Dendritic cell treated with granulocyte-macrophage colony-stimulating factor and Interleukin-4, amounts not matched to agents 40 ng/mL and 50 ng/mL, for 4 days (primary cell): ENCODE measurements at regions not wholly inside any gene's neighbourhood (a gene's known extent, or its start where the extent isn't known, plus 50 kb on each side); places are given as distances from the start of the nearest gene placed in this dataset.
"Not testable (repeated sequence)": the region's sequence is repeated elsewhere in the genome, so short reads cannot be mapped to it uniquely, and the experiment has no call there.

Experiments used
- H3K27ac Mint-ChIP-seq: one replicate; pipeline ENCODE4 v1.8.0; 2022; ENCODE audit warnings: mild to moderate bottlenecking, mixed read lengths
- H3K27me3 Mint-ChIP-seq: one replicate; pipeline ENCODE4 v1.8.0; 2022; ENCODE audit warnings: mild to moderate bottlenecking, mixed read lengths
- H3K36me3 Mint-ChIP-seq: one replicate; pipeline ENCODE4 v1.8.0; 2022; ENCODE audit warnings: low read depth, mixed read lengths
- H3K4me1 Mint-ChIP-seq: one replicate; pipeline ENCODE4 v1.8.0; 2022; ENCODE audit warnings: low read depth, mixed read lengths
- H3K4me3 Mint-ChIP-seq: one replicate; pipeline ENCODE4 v1.8.0; 2022; ENCODE audit warnings: mild to moderate bottlenecking, moderate library complexity, mixed read lengths
- H3K9me3 Mint-ChIP-seq: one replicate; pipeline ENCODE4 v1.8.0; 2022; ENCODE audit warnings: mixed read lengths
- intact Hi-C: fragments of 100-400 bp; cut with micrococcal nuclease; formaldehyde crosslinking; loops from one replicate; pipeline ENCODE4 v1.15.0; 2022

DNA sequence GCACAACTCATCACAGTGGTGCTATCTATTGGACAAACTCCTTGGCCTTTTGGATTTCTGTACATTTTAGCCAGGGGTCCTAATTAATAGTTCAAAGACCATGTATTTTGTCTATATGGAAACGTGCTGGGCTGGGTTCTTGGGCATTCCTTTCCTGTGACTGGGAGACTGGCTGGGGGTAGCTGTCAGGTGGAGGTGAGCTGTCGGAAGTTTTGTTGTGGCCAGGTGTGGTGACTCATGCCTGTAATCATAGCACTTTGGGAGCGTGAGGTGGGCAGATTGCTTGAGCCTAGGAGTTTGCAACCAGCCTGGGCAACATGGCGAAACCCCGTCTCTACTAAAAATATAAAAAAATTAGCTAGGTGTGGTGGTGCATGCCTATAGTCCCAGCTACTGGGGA, 392.4 kb downstream of the RPS6KC1 start:
- intact Hi-C loops = no loop called here
- H3K4me1 Mint-ChIP-seq = no peaks in the 10 kb centered on the region
- no peak overlapping the region for H3K27ac Mint-ChIP-seq
- H3K27me3 Mint-ChIP-seq = no peaks in the 10 kb centered on the region
- no peaks in the 10 kb centered on the region for H3K9me3 Mint-ChIP-seq
- H3K36me3 Mint-ChIP-seq = no peaks in the 10 kb centered on the region
- no peak overlapping the region for H3K4me3 Mint-ChIP-seq

GRCh38 chr1:213444224-213444623, 393.2 kb downstream of the RPS6KC1 start:
- intact Hi-C loops = no loop called here
- Mint-ChIP-seq H3K4me3 (no peak overlapping the region), H3K4me1 (no peaks in the 10 kb centered on the region), H3K27ac (no peak overlapping the region), H3K9me3 (no peaks in the 10 kb centered on the region), H3K36me3 (no peaks in the 10 kb centered on the region), H3K27me3 (no peaks in the 10 kb centered on the region)

DNA sequence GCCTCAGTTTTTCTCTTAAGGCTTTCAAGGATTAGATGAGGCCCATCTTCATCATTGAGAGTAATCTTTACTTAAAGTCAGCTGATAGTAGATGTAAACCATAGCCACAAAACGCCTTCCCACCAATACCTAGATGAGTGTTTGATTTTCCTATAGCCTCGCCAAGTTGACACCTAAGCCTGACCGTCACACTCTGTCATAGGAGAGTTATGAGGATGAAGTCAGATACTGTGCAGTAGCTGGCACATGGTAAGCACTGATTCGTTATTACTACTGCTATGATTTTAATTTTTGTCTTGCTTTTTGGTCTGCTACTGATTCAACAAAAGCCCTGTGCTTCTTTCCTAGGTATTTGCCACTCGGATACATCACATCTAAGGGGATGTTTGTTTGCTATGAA, 395.5 kb downstream of the RPS6KC1 start:
- H3K27ac Mint-ChIP-seq = no peak overlapping the region
- no peak overlapping the region for H3K4me3 Mint-ChIP-seq
- H3K4me1 Mint-ChIP-seq = no peaks in the 10 kb centered on the region
- no peaks in the 10 kb centered on the region for H3K9me3 Mint-ChIP-seq
- H3K27me3 Mint-ChIP-seq = peaks cover 1% of the 10 kb centered on the region
- no peaks in the 10 kb centered on the region for H3K36me3 Mint-ChIP-seq
- intact Hi-C loops = no loop called here

- H3K4me3 Mint-ChIP-seq = no peak overlapping the region
- H3K36me3 Mint-ChIP-seq = no peaks in the 10 kb centered on the region
- peaks cover 1% of the 10 kb centered on the region for H3K27me3 Mint-ChIP-seq
- H3K9me3 Mint-ChIP-seq = no peaks in the 10 kb centered on the region
- H3K4me1 Mint-ChIP-seq = no peaks in the 10 kb centered on the region
- intact Hi-C loops = no loop called here
- no peak overlapping the region for H3K27ac Mint-ChIP-seq
Measured at GRCh38 chr1:213448360-213448759, 397.3 kb downstream of the RPS6KC1 start.

DNA sequence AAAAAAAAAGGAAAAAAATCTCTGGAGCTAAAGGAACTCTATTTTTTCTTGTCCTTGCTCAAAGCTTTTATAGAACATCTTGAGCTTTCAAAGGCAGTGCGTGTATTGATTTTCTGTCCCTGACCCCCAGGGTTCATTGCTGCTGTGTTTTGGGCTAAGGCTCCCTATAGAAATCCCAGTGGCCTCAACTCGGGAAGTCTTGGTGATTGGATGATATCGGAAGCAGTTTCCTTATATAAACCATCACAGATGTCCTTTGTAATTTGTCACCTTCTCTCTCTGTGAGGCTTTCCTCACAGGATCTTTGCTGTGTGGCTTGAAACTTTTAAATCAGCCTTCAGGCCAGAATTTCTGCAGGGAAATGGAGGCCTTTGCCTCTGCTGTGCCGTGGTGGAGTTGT, 397.7 kb downstream of the RPS6KC1 start:
- H3K27me3 Mint-ChIP-seq = peaks cover 1% of the 10 kb centered on the region
- H3K27ac Mint-ChIP-seq = no peak overlapping the region
- no peaks in the 10 kb centered on the region for H3K36me3 Mint-ChIP-seq
- intact Hi-C loops = no loop called here
- H3K4me3 Mint-ChIP-seq = no peak overlapping the region
- H3K4me1 Mint-ChIP-seq = no peaks in the 10 kb centered on the region
- H3K9me3 Mint-ChIP-seq = no peaks in the 10 kb centered on the region

GRCh38 chr1:213452501-213452900, 401.5 kb downstream of the RPS6KC1 start:
- no peaks in the 10 kb centered on the region for H3K36me3 Mint-ChIP-seq
- no peaks in the 10 kb centered on the region for H3K9me3 Mint-ChIP-seq
- H3K27me3 Mint-ChIP-seq = peaks cover 1% of the 10 kb centered on the region
- intact Hi-C loops = no loop called here
- no peak overlapping the region for H3K4me3 Mint-ChIP-seq
- H3K27ac Mint-ChIP-seq = no peak overlapping the region
- no peaks in the 10 kb centered on the region for H3K4me1 Mint-ChIP-seq

DNA sequence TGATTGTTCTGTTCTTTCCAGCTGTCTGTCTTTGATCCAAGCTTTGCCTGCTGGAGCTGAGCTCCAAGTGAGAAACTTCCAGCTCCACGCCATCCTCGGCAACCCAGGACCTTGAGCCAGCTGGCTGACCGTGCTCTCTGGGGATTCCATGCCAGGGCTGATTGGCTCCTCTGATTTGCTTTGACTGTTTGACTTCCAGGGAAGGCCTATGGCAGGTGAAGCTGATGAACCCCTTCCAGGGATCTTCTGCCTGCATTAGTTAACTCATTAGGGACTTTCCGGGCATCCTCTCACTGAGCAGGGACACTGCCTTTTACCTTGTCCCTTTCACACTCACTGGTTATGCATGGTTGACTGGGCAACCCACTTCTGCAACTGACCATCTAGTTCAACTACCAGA, 406.1 kb downstream of the RPS6KC1 start:
- Mint-ChIP-seq H3K4me3 (no peak overlapping the region), H3K9me3 (peaks cover 10% of the 10 kb centered on the region), H3K27me3 (no peaks in the 10 kb centered on the region), H3K4me1 (no peaks in the 10 kb centered on the region), H3K27ac (no peak overlapping the region), H3K36me3 (no peaks in the 10 kb centered on the region)
- intact Hi-C loops = no loop called here

- no peaks in the 10 kb centered on the region for H3K4me1 Mint-ChIP-seq
- no peaks in the 10 kb centered on the region for H3K36me3 Mint-ChIP-seq
- peaks cover 10% of the 10 kb centered on the region for H3K9me3 Mint-ChIP-seq
- intact Hi-C loops = no loop called here
- no peak overlapping the region for H3K4me3 Mint-ChIP-seq
- no peaks in the 10 kb centered on the region for H3K27me3 Mint-ChIP-seq
- H3K27ac Mint-ChIP-seq = no peak overlapping the region
Measured at GRCh38 chr1:213457733-213458132, 406.7 kb downstream of the RPS6KC1 start.

GRCh38 chr1:213462374-213462773, 411.3 kb downstream of the RPS6KC1 start:
- H3K4me1 Mint-ChIP-seq, H3K27ac Mint-ChIP-seq, H3K36me3 Mint-ChIP-seq, H3K4me3 Mint-ChIP-seq, intact Hi-C loops, H3K27me3 Mint-ChIP-seq: not testable (repeated sequence)
- H3K9me3 Mint-ChIP-seq = peaks cover 10% of the 10 kb centered on the region

- intact Hi-C loops = no loop called here
- Mint-ChIP-seq H3K27ac (no peak overlapping the region), H3K9me3 (peaks cover 2% of the 10 kb centered on the region), H3K36me3 (no peaks in the 10 kb centered on the region), H3K27me3 (no peaks in the 10 kb centered on the region), H3K4me3 (no peak overlapping the region), H3K4me1 (no peaks in the 10 kb centered on the region)
Measured at GRCh38 chr1:213464786-213465460, 413.9 kb downstream of the RPS6KC1 start.

GRCh38 chr1:213466541-213466940, 415.5 kb downstream of the RPS6KC1 start:
- no peaks in the 10 kb centered on the region for H3K27me3 Mint-ChIP-seq
- no peak overlapping the region for H3K4me3 Mint-ChIP-seq
- no peaks in the 10 kb centered on the region for H3K36me3 Mint-ChIP-seq
- no peaks in the 10 kb centered on the region for H3K4me1 Mint-ChIP-seq
- no peak overlapping the region for H3K27ac Mint-ChIP-seq
- no peaks in the 10 kb centered on the region for H3K9me3 Mint-ChIP-seq
- intact Hi-C loops = no loop called here

GRCh38 chr1:213474054-213474453, 423.0 kb downstream of the RPS6KC1 start:
- H3K4me3 Mint-ChIP-seq = no peak overlapping the region
- H3K27me3 Mint-ChIP-seq = no peaks in the 10 kb centered on the region
- H3K36me3 Mint-ChIP-seq = no peaks in the 10 kb centered on the region
- no peak overlapping the region for H3K27ac Mint-ChIP-seq
- no peaks in the 10 kb centered on the region for H3K4me1 Mint-ChIP-seq
- H3K9me3 Mint-ChIP-seq = no peaks in the 10 kb centered on the region
- intact Hi-C loops = no loop called here

DNA sequence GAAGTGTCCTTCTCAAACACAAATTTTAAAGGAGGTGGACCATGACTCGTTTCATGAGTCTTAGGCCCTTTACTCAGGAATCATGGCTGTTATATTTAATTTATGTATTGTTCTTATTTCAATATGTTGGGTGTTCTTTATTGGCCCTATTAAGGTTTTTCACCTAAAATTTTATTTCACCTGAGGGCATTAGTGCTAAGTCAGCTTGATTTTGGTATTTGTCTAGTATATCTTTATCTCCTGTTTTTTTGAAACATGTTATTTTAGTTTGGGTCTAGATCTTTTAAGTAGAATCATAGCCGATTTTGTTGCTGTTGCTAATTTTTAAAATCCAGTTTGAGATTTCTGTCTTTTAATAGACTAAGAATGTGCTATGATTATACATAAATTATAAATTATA, 430.4 kb downstream of the RPS6KC1 start:
- intact Hi-C loops = no loop called here
- Mint-ChIP-seq H3K9me3 (no peaks in the 10 kb centered on the region), H3K4me1 (no peaks in the 10 kb centered on the region), H3K36me3 (no peaks in the 10 kb centered on the region), H3K27ac (no peak overlapping the region), H3K4me3 (no peak overlapping the region), H3K27me3 (no peaks in the 10 kb centered on the region)

- no peaks in the 10 kb centered on the region for H3K27me3 Mint-ChIP-seq
- no peak overlapping the region for H3K4me3 Mint-ChIP-seq
- no peaks in the 10 kb centered on the region for H3K36me3 Mint-ChIP-seq
- H3K9me3 Mint-ChIP-seq = no peaks in the 10 kb centered on the region
- intact Hi-C loops = no loop called here
- H3K4me1 Mint-ChIP-seq = no peaks in the 10 kb centered on the region
- H3K27ac Mint-ChIP-seq = no peak overlapping the region
Measured at GRCh38 chr1:213484333-213484732, 433.3 kb downstream of the RPS6KC1 start.

DNA sequence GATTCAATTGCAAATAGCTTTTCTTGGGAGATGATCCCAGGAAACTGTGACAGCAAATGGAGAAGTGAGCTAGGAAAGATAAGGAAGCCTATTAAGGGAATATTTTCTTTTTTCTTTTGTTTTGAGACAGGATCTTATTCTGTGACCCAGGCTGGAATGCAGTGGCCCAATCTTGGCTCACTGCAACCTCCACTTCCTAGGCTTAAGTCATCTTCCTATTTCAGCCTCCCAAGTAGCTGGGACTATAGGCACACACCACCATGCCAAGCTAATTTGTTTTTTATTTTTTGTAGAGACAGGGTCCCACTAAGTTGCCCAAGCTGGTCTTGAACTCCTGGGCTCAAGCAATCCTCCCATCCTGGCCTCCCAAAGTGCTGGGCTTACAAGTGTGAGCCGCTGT, 433.7 kb downstream of the RPS6KC1 start:
- Mint-ChIP-seq H3K9me3 (no peaks in the 10 kb centered on the region), H3K27ac (no peak overlapping the region), H3K4me1 (no peaks in the 10 kb centered on the region), H3K36me3 (no peaks in the 10 kb centered on the region), H3K27me3 (no peaks in the 10 kb centered on the region), H3K4me3 (no peak overlapping the region)
- intact Hi-C loops = no loop called here
